Activated naive CD8-positive, alpha-beta T cell (primary cell): ENCODE measurements at regions not wholly inside any gene's neighbourhood (a gene's known extent, or its start where the extent isn't known, plus 50 kb on each side); places are given as distances from the start of the nearest gene placed in this dataset.
"Not testable (repeated sequence)": the region's sequence is repeated elsewhere in the genome, so short reads cannot be mapped to it uniquely, and the experiment has no call there.

Source experiments
- H3K27ac Mint-ChIP-seq: one replicate; pipeline ENCODE4 v1.8.0; 2021; ENCODE audit warnings: mixed read lengths
- H3K27me3 Mint-ChIP-seq: one replicate; pipeline ENCODE4 v1.8.0; 2021; ENCODE audit warnings: mixed read lengths
- H3K36me3 Mint-ChIP-seq: one replicate; pipeline ENCODE4 v1.8.0; 2021; ENCODE audit warnings: mixed read lengths
- H3K4me1 Mint-ChIP-seq: one replicate; pipeline ENCODE4 v1.8.0; 2021; ENCODE audit warnings: low read depth, mixed read lengths
- H3K4me3 Mint-ChIP-seq: one replicate; pipeline ENCODE4 v1.8.0; 2021; ENCODE audit warnings: mild to moderate bottlenecking, mixed read lengths
- H3K9me3 Mint-ChIP-seq: one replicate; pipeline ENCODE4 v1.8.0; 2021; ENCODE audit warnings: low read depth, mixed read lengths

- Mint-ChIP-seq H3K9me3 (no peaks in the 10 kb centered on the region), H3K27ac (no peak overlapping the region), H3K4me3 (no peak overlapping the region)
Measured at GRCh38 chr2:3108710-3109702, 268.6 kb downstream of the EIPR1 start.

GRCh38 chr2:3108105-3108504 lies 269.5 kb downstream of the EIPR1 start:
- H3K36me3 Mint-ChIP-seq = no peaks in the 10 kb centered on the region
- no peaks in the 10 kb centered on the region for H3K9me3 Mint-ChIP-seq
- H3K4me1 Mint-ChIP-seq = no peaks in the 10 kb centered on the region
- H3K27ac Mint-ChIP-seq = no peak overlapping the region
- no peak overlapping the region for H3K4me3 Mint-ChIP-seq
- H3K27me3 Mint-ChIP-seq = peaks cover 4% of the 10 kb centered on the region

More at GRCh38 chr2:3108710-3109702, 268.6 kb downstream of the EIPR1 start:
- no peaks in the 10 kb centered on the region for H3K36me3 Mint-ChIP-seq
- H3K27me3 Mint-ChIP-seq = peaks cover 3% of the 10 kb centered on the region
- H3K4me1 Mint-ChIP-seq = no peaks in the 10 kb centered on the region

GRCh38 chr2:3107567-3107966 lies 270.1 kb downstream of the EIPR1 start:
- Mint-ChIP-seq H3K9me3 (no peaks in the 10 kb centered on the region), H3K4me1 (no peaks in the 10 kb centered on the region), H3K27ac (no peak overlapping the region), H3K4me3 (no peak overlapping the region), H3K27me3 (peaks cover 4% of the 10 kb centered on the region), H3K36me3 (no peaks in the 10 kb centered on the region)

GRCh38 chr2:3105814-3106569 lies 271.6 kb downstream of the EIPR1 start:
- Mint-ChIP-seq H3K36me3 (peaks cover 2% of the 10 kb centered on the region), H3K9me3 (no peaks in the 10 kb centered on the region), H3K4me1 (no peaks in the 10 kb centered on the region), H3K27ac (no peak overlapping the region), H3K4me3 (no peak overlapping the region), H3K27me3 (peaks cover 7% of the 10 kb centered on the region)

- H3K27me3 Mint-ChIP-seq, H3K27ac Mint-ChIP-seq, H3K9me3 Mint-ChIP-seq, H3K36me3 Mint-ChIP-seq, H3K4me3 Mint-ChIP-seq, H3K4me1 Mint-ChIP-seq: not testable (repeated sequence)
Measured at GRCh38 chr2:3104958-3105813, 272.4 kb downstream of the EIPR1 start.

GRCh38 chr2:3104261-3104660 lies 273.4 kb downstream of the EIPR1 start:
- H3K36me3 Mint-ChIP-seq = peaks cover 2% of the 10 kb centered on the region
- peaks cover 9% of the 10 kb centered on the region for H3K27me3 Mint-ChIP-seq
- no peak overlapping the region for H3K27ac Mint-ChIP-seq
- H3K4me1 Mint-ChIP-seq = no peaks in the 10 kb centered on the region
- H3K4me3 Mint-ChIP-seq = no peak overlapping the region
- no peaks in the 10 kb centered on the region for H3K9me3 Mint-ChIP-seq

GRCh38 chr2:3102922-3103569 lies 274.6 kb downstream of the EIPR1 start:
- Mint-ChIP-seq H3K27me3 (peaks cover 9% of the 10 kb centered on the region), H3K9me3 (no peaks in the 10 kb centered on the region), H3K36me3 (peaks cover 2% of the 10 kb centered on the region), H3K27ac (no peak overlapping the region), H3K4me1 (no peaks in the 10 kb centered on the region), H3K4me3 (no peak overlapping the region)

- H3K4me1 Mint-ChIP-seq = no peaks in the 10 kb centered on the region
Measured at GRCh38 chr2:3102081-3102921, 275.3 kb downstream of the EIPR1 start.

GRCh38 chr2:3101016-3101942 lies 276.3 kb downstream of the EIPR1 start:
- peaks cover 2% of the 10 kb centered on the region for H3K36me3 Mint-ChIP-seq
- H3K27ac Mint-ChIP-seq = no peak overlapping the region
- no peaks in the 10 kb centered on the region for H3K4me1 Mint-ChIP-seq
- peaks cover 9% of the 10 kb centered on the region for H3K27me3 Mint-ChIP-seq
- H3K4me3 Mint-ChIP-seq = no peak overlapping the region
- no peaks in the 10 kb centered on the region for H3K9me3 Mint-ChIP-seq

More at GRCh38 chr2:3102081-3102921, 275.3 kb downstream of the EIPR1 start:
- H3K27ac Mint-ChIP-seq = no peak overlapping the region
- peaks cover 2% of the 10 kb centered on the region for H3K36me3 Mint-ChIP-seq
- H3K4me3 Mint-ChIP-seq = no peak overlapping the region
- H3K9me3 Mint-ChIP-seq = no peaks in the 10 kb centered on the region
- H3K27me3 Mint-ChIP-seq = peaks cover 9% of the 10 kb centered on the region

GRCh38 chr2:3100386-3100785 lies 277.2 kb downstream of the EIPR1 start:
- no peak overlapping the region for H3K4me3 Mint-ChIP-seq
- H3K9me3 Mint-ChIP-seq = no peaks in the 10 kb centered on the region
- H3K36me3 Mint-ChIP-seq = peaks cover 2% of the 10 kb centered on the region
- H3K4me1 Mint-ChIP-seq = no peaks in the 10 kb centered on the region
- H3K27me3 Mint-ChIP-seq = peaks cover 11% of the 10 kb centered on the region
- no peak overlapping the region for H3K27ac Mint-ChIP-seq

- peaks cover 12% of the 10 kb centered on the region for H3K27me3 Mint-ChIP-seq
- H3K36me3 Mint-ChIP-seq = peaks cover 2% of the 10 kb centered on the region
- H3K27ac Mint-ChIP-seq = no peak overlapping the region
- no peaks in the 10 kb centered on the region for H3K4me1 Mint-ChIP-seq
- no peak overlapping the region for H3K4me3 Mint-ChIP-seq
- H3K9me3 Mint-ChIP-seq = no peaks in the 10 kb centered on the region
Measured at GRCh38 chr2:3099860-3100234, 277.8 kb downstream of the EIPR1 start.

- no peak overlapping the region for H3K4me3 Mint-ChIP-seq
- no peaks in the 10 kb centered on the region for H3K9me3 Mint-ChIP-seq
- H3K4me1 Mint-ChIP-seq = no peaks in the 10 kb centered on the region
- no peak overlapping the region for H3K27ac Mint-ChIP-seq
- H3K27me3 Mint-ChIP-seq = peaks cover 15% of the 10 kb centered on the region
- peaks cover 2% of the 10 kb centered on the region for H3K36me3 Mint-ChIP-seq
Measured at GRCh38 chr2:3099145-3099859, 278.3 kb downstream of the EIPR1 start.
